ENCODE measurements at regions not wholly inside any gene's neighbourhood (a gene's known extent, or its start where the extent isn't known, plus 50 kb on each side); places are given as distances from the start of the nearest gene placed in this dataset.
A peak's percentile ranks its signal among the peaks of the same experiment; 100 is the strongest.

GRCh38 chr5:125186911-125187375, 440.5 kb upstream of the ZNF608 start:
- Histone ChIP-seq H3K9me3 (no peaks in the 10 kb centered on the region), H3K4me1 (peaks cover 14 to 26% of the 10 kb centered on the region in 2 donors), H3K27ac (peak overlapping the region; percentile 67 to 77 (median 70)), H3K4me3 (peak overlapping the region in 1 of 4 donors; percentile 0), H3K27me3 (no peaks in the 10 kb centered on the region), H3K36me3 (no peaks in the 10 kb centered on the region)
- DNase-seq (peak in 1 of 2 donors; percentile 7), ATAC-seq (peak; percentile 90 to 93)
- in situ Hi-C loops (cut with MboI; ENCODE audit: low sequenced_read_pairs in 4 of 4), result no loop called here
- intact Hi-C loops (cut with DNase I; ENCODE audit: low total_unique reads), result no loop called here
- TF ChIP-seq CTCF (IDR thresholded peaks at IDR 0.05 in 4 of 5, conservative IDR thresholded peaks at IDR 0.05 in 1 of 5) (no peak), POLR2A (IDR thresholded peaks at IDR 0.05) (no peak)

- H3K4me1 ChIP-seq, result peaks cover 14 to 26% of the 10 kb centered on the region in 2 donors
- H3K9me3 ChIP-seq, result no peaks in the 10 kb centered on the region
- in situ Hi-C loops (cut with MboI; ENCODE audit: low sequenced_read_pairs in 4 of 4) (no loop called here), intact Hi-C loops (cut with DNase I; ENCODE audit: low total_unique reads) (no loop called here)
- DNase-seq (no peak), ATAC-seq (no peak)
- no peak overlapping the region for H3K4me3 ChIP-seq
- TF ChIP-seq POLR2A (IDR thresholded peaks at IDR 0.05), result no peak
- no peak for TF ChIP-seq CTCF (IDR thresholded peaks at IDR 0.05 in 4 of 5, conservative IDR thresholded peaks at IDR 0.05 in 1 of 5)
- H3K27ac ChIP-seq, result no peak overlapping the region
- H3K27me3 ChIP-seq, result no peaks in the 10 kb centered on the region
- H3K36me3 ChIP-seq, result no peaks in the 10 kb centered on the region
These were observed 443.1 kb upstream of the ZNF608 start for GRCh38 chr5:125189531-125189941.

- in situ Hi-C loops (cut with MboI; ENCODE audit: low sequenced_read_pairs in 4 of 4) (no loop called here), intact Hi-C loops (cut with DNase I; ENCODE audit: low total_unique reads) (no loop called here)
- H3K4me1 ChIP-seq, result peaks cover 14 to 26% of the 10 kb centered on the region in 2 donors
- no peaks in the 10 kb centered on the region for H3K27me3 ChIP-seq
- no peak for TF ChIP-seq CTCF (IDR thresholded peaks at IDR 0.05 in 4 of 5, conservative IDR thresholded peaks at IDR 0.05 in 1 of 5)
- peak in 1 of 2 donors; percentile 68 for ATAC-seq
- no peaks in the 10 kb centered on the region for H3K9me3 ChIP-seq
- no peak overlapping the region for H3K4me3 ChIP-seq
- peak in 1 of 2 donors; percentile 20 for DNase-seq
- H3K27ac ChIP-seq, result peak overlapping the region in 2 of 4 donors; percentile 16 to 17
- no peaks in the 10 kb centered on the region for H3K36me3 ChIP-seq
These were observed 444.0 kb upstream of the ZNF608 start for GRCh38 chr5:125190232-125191087.

DNA sequence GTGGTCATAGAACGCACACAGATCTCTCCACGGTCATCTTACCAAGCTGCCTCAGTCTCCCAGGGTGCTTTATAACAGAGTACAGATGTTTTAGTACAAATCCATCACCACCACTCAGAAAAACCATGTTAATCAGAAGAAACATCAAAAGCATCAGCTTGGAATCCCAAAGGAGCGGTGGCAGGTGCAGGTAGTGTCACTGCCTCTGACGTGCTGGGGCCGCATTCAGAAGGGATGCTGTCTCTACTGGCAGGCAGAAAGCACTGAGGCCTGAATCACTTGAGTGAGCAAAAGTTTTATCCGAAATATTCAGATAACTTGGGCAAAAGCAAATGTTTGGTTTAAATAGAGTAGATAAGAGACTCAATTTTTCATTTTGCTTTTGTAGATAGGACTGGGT, 448.4 kb upstream of the ZNF608 start:
- in situ Hi-C loops (cut with MboI; ENCODE audit: low sequenced_read_pairs in 4 of 4), result no loop called here
- Histone ChIP-seq H3K27me3 (no peaks in the 10 kb centered on the region), H3K9me3 (no peaks in the 10 kb centered on the region), H3K27ac (no peak overlapping the region), H3K4me1 (peaks cover 20 to 26% of the 10 kb centered on the region in 2 donors), H3K36me3 (no peaks in the 10 kb centered on the region), H3K4me3 (no peak overlapping the region)
- intact Hi-C loops (cut with DNase I; ENCODE audit: low total_unique reads), result no loop called here
- ATAC-seq (no peak), DNase-seq (no peak)
- TF ChIP-seq CTCF (IDR thresholded peaks at IDR 0.05 in 4 of 5, conservative IDR thresholded peaks at IDR 0.05 in 1 of 5), result no peak
- TF ChIP-seq POLR2A (IDR thresholded peaks at IDR 0.05), result no peak

Data from gastrocnemius medialis (tissue), 4 donors.